DMS 273 (cell line): ENCODE measurements at regions not wholly inside any gene's neighbourhood (a gene's known extent, or its start where the extent isn't known, plus 50 kb on each side); places are given as distances from the start of the nearest gene placed in this dataset.
"Not testable (repeated sequence)": the region's sequence is repeated elsewhere in the genome, so short reads cannot be mapped to it uniquely, and the experiment has no call there.

Experiments
- DNase-seq: peaks from one replicate; lab custom pipeline; 2025; ENCODE audit not compliant: unreplicated experiment; lab: John Stamatoyannopoulos, UW

GRCh38 chr4:27119239-27119638 is 258.6 kb downstream of the STIM2 start:
- DNase-seq, result no peak

DNA sequence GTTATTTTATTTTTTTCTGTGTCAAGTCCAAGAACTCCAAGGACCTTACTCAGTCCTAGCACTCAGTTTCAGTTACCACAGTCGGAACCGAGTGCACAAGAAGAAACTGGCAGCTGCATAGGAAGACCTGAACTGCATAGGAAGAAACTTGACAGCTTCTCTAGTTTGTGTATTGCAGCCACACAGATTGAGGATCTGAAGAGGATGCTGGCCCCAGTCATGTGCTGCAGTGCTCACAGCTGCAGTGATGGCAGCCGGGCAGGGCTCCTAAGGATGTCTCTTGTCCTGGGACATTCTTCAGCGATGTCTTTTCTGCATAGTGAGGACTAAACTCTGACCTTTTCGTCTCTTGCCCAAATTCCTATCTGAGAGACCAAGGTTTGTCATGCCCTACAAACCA is 261.2 kb downstream of the STIM2 start:
- DNase-seq, result no peak

GRCh38 chr4:27123123-27123768 is 262.6 kb downstream of the STIM2 start:
- no peak for DNase-seq

DNA sequence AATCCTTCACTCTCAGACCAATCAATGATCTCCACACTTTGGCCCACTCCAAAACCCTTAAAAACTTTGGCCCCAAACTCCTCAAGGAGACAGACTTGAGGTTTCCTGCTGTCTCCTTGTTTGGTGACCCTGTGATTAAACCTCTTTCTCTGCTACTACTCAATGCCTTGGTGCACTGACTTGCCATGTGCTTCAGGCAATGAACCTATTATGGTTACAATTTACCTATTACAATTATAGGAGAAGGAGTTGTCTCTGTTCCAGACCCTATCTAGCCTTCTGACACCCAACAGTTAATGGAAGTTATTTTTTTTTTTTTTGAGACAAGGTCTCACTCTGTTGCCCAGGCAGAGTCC is 263.1 kb downstream of the STIM2 start:
- no peak for DNase-seq

- not testable (repeated sequence) for DNase-seq
Observed at GRCh38 chr4:27126895-27127294, 266.3 kb downstream of the STIM2 start.

DNA sequence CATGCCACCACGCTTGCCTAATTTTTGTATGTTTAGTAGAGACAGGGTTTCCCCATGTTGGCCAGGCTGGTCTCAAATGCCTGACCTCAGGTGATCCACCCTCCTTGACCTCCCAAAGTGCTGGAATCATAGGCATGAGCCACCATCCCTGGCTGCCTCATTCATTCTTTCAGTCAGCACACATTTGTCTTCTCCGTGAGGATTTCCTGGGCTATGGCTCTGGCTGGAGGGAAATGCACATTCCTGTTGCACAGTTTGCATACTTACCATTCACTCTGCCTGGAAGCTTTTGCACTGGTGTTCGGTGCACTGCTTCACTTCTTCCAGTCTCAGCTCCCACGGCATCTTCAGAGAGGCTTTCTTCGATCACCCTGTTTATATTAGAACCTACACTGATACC is 267.8 kb downstream of the STIM2 start:
- no peak for DNase-seq

DNA sequence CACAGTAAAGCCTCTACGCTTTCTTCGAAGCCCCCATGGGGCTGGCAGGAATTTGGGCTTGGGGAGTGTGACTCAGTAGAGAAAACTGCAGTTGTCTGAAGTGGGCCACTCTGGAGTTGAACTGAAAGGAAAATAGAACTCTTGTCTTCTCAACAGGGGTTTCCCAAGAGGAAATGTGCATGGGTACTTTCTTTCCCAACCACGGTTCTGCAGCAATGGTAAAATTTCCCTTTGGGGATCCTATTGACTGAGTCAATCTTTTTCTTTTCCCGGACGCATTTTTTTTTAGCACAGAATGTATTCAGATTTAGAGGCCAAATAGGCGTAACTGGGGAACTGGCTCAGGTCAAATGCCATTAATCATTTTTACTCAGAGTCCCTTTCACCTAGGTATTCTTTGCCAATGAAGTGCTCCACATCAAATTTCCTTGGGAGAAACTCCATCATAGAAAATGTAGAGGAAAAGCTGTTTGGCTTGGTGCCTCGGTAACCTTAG is 269.3 kb downstream of the STIM2 start:
- no peak for DNase-seq

GRCh38 chr4:27132497-27132896 is 271.9 kb downstream of the STIM2 start:
- DNase-seq, result no peak

- DNase-seq, result no peak
Observed at GRCh38 chr4:27140486-27140885, 279.8 kb downstream of the STIM2 start.

GRCh38 chr4:27141530-27141929 is 280.9 kb downstream of the STIM2 start:
- DNase-seq, result no peak

GRCh38 chr4:27142841-27143240 is 282.2 kb downstream of the STIM2 start:
- DNase-seq, result no peak

DNA sequence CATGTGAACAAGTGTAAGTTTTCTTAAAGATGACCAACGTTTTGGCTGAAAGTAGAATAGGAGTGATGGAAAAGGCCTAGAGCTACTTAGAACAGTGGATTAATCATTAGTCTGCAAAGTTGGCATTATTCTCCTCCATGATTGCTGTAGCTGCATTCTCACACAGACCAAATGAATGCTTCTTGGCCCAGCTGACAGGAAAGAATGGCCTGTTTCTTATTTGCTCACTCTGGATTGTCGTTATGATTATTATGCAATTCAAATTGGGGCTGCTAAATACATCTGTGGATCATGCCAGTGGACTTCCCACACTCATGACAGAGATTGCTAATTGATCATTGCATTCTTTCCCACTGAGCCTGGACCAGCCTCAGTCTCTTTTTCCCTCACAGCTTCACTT is 285.0 kb downstream of the STIM2 start:
- no peak for DNase-seq

- no peak for DNase-seq
Observed at GRCh38 chr4:27148211-27148895, 287.7 kb downstream of the STIM2 start.

DNA sequence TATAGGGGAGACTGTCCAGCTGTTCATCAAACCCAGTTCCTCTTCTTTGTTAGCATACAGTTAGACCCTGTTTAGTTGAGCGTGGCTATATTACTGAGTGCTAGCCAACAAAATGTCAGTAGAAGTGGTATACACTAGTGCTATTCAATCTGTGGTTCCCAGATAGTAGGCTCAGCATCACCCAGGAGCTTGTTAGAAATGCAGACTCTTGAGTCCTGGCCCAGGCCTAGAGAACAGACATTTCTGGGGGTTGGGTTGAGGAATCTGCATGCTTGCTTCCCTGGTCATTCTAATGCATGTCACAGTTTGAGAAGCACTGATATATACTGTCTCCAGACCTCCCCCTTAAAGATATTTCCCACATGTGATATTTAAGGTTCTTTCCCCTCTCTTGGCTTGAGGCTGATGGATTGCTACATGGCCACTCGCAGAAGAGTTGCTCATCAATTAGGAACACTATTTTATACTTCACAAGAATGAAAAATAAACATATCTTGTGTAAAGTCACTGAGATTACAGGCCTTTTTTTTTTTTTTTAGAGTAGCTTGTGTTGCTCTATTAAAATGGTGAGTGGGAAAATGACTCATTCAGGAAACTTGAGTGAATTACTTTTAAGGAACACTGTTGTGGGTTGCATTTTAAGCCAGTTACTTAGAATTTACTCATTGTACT is 289.0 kb downstream of the STIM2 start:
- DNase-seq, result no peak

DNA sequence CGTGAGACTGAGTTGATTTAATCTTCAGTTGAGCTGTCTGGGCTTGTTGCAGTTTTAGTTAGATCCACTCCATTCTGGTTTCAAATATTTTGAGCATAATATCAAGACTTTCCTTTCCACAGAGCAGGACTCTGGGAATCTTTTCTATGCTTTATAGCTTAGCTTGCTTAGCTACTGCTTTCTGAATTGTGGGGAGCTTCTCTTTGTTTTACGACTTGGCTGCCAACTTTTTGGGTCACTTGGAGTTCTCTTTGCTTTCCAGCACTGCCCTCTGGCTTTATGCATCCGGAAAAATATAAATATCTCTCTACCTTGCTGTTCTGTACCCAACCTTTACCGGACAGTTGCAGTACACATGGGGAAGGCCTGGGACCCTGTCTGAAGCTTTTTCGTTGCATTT is 292.1 kb downstream of the STIM2 start:
- DNase-seq, result no peak

DNA sequence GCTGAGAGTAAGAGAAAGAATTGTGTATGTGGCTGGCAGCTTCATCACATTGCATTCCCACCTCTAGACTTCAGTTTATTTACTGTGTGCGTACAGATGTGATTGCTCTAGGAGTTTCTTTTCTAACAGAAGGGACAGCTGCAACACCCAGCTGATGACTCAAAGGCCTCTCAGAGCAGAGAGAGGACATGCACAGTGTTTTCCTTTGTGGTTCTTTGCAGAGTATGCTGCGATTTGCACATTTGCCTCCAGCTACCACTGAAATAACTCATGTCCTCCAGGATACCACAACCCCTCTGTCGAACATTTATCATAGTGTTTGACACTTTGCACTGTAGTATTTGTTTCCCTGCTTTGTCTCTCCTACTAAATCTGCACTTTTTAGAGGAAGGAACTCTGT is 294.1 kb downstream of the STIM2 start:
- DNase-seq, result no peak

- no peak for DNase-seq
Observed at GRCh38 chr4:27161191-27161590, 300.6 kb downstream of the STIM2 start.

GRCh38 chr4:27168783-27169182 is 308.1 kb downstream of the STIM2 start:
- DNase-seq, result no peak

GRCh38 chr4:27173280-27173679 is 312.6 kb downstream of the STIM2 start:
- no peak for DNase-seq

DNA sequence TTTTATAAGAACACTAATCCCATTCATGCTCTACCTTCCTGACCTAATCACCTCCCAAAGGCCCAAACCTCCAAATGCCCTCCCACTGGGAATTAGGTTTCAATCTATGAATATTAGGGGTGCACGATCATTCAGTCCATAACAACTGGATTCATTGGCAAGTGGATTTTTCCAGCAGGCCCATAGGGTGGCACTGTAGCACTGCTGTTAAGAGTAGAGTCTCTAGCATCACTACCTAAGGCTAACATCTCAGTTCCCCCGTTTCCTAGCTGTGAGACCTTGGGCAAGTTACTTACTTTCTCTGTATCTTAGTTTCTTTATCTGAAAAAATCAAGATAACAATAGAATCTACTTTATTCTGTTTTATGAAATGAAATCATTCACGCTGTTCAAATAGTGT is 315.8 kb downstream of the STIM2 start:
- DNase-seq, result peak; percentile 21

DNA sequence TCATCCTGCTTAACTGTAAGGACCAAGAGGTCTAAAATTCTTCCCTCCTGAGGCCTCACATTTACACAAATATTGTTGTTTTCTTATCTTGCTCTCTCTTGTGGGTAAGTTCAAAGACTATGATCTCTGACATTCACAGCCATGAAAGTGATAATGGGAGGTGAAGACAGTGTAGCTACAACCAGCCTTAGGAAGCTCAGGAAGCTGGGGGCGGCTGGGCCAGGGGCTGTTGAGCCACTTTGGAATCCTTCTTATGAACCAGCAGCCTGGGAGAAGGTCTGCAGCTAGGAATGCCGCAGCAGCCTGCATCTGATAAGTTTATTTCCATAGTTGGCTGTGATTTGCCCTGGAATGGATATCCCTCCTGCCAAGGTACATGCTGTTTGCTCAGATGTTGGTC is 316.2 kb downstream of the STIM2 start:
- DNase-seq, result no peak

- DNase-seq, result no peak
Observed at GRCh38 chr4:27178061-27178460, 317.4 kb downstream of the STIM2 start.
